ENCODE measurements at regions not wholly inside any gene's neighbourhood (a gene's known extent, or its start where the extent isn't known, plus 50 kb on each side); places are given as distances from the start of the nearest gene placed in this dataset.

DNA sequence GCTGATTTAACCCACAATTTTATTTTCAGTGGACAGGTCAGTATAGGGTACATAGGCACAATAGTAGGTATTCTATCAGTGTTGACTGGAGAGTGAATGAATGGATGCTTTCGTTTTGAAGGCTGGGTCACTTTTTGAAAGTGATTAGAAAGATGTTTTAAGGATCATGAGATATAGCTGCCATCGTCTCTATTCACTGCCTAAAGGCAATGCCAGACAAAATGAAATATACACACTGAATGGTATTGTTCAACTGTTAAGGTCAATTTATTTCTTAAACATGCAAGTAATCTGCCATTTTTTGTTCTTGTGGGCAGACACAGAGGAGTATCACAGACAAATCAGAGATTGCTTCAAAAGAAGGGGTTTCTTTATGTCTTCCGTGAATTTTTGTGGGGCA is 395.3 kb downstream of the VGLL3 start:
- no peak for TF ChIP-seq POLR2A (IDR thresholded peaks at IDR 0.05)
- TF ChIP-seq, protein P1, sequence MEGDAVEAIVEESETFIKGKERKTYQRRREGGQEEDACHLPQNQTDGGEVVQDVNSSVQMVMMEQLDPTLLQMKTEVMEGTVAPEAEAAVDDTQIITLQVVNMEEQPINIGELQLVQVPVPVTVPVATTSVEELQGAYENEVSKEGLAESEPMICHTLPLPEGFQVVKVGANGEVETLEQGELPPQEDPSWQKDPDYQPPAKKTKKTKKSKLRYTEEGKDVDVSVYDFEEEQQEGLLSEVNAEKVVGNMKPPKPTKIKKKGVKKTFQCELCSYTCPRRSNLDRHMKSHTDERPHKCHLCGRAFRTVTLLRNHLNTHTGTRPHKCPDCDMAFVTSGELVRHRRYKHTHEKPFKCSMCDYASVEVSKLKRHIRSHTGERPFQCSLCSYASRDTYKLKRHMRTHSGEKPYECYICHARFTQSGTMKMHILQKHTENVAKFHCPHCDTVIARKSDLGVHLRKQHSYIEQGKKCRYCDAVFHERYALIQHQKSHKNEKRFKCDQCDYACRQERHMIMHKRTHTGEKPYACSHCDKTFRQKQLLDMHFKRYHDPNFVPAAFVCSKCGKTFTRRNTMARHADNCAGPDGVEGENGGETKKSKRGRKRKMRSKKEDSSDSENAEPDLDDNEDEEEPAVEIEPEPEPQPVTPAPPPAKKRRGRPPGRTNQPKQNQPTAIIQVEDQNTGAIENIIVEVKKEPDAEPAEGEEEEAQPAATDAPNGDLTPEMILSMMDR (IDR thresholded peaks at IDR 0.05 in 8 of 11, conservative IDR thresholded peaks at IDR 0.05 in 3 of 11), result no peak
